ENCODE measurements at regions not wholly inside any gene's neighbourhood (a gene's known extent, or its start where the extent isn't known, plus 50 kb on each side); places are given as distances from the start of the nearest gene placed in this dataset.
A peak's percentile ranks its signal among the peaks of the same experiment; 100 is the strongest.
"Not testable (repeated sequence)": the region's sequence is repeated elsewhere in the genome, so short reads cannot be mapped to it uniquely, and the experiment has no call there.

DNA sequence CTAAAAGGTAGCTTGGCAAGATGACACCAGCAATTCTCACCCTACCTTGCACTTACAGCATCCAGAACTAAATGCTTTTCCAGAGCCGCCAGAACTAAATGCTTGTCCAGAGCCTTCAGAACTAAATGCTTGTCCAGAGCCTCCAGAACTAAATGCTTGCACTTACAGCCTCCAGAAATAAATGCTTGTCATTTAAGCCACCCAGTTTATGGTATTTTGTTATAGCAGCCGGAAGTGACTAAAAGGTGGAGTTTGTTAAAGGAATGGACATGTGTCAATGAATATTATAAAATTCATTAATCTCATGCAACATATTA, 133.5 kb downstream of the GPX5 start:
- no peak for DNase-seq

DNA sequence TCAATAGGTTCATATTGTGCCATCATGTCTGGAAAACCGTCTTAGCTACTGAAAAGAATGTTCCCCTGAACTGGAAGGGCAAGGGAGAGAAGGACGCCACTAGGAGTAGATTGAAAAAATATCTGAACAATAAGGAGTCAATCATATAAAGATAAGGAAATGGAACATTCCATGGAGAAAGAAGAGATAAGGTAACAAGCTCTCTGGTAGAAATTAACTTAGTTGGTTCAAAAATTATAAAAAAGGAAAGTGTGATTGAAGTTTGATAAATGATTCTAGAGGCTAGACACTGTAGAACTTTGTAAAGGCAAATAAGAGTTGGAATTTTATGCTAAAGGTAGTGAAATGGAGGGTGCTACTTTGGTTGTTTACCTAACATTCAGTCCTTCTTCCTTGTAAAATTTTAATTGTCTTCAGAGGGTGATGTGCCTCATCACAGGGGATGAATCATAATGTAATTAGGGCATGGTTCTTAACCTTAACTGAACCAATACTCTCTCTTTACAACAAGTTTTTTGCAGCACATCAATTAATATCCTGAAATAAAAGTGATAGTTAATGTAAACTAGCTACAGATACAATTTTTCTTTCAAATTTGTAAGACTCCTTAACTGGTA, 135.5 kb downstream of the GPX5 start:
- DNase-seq, result no peak

GRCh38 chr6:28664870-28665396, 139.3 kb downstream of the GPX5 start:
- no peak for DNase-seq

GRCh38 chr6:28673417-28673786, 147.7 kb downstream of the GPX5 start:
- no peak for DNase-seq

DNA sequence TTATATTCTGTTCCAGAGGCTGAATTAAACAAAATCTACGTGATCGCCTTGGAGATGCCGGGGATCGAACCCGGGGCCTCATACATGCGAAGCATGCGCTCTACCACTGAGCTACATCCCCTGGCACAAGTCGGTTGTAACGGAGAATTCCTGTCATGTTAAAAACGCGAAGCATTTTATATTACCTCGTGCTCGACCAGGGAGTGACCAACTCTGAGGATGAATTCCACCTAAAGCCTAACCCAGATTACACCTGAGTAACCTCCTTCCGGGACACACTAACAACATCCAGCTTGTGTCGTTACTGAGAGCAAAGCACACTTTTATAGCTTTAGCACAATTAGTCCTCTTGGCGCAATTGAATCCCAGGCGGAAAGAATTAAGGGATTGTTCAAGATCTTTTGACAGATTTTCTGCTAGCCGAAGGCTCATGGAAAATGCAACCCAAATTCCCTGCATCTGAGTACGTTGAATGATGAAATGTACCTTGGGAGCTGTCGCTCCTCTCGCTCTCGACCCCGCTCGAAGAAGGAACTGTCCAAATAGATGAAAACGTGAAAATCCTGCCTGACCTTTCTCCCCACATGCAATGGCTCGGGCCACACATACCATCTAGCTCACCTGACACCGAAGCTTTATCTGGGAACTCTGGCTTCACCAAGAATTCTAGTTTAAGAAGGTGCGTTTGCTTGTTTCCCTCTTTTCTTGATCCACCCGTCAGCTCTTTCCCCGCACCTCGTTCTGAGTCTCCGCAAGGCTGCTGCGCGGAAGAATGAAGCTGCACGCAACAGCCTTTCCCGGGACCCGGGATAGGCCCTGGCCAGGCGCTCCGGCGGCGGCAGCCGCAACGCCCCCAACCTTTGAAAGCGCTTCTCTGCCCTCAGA, 148.3 kb downstream of the GPX5 start:
- DNase-seq, result peak; percentile 83

DNA sequence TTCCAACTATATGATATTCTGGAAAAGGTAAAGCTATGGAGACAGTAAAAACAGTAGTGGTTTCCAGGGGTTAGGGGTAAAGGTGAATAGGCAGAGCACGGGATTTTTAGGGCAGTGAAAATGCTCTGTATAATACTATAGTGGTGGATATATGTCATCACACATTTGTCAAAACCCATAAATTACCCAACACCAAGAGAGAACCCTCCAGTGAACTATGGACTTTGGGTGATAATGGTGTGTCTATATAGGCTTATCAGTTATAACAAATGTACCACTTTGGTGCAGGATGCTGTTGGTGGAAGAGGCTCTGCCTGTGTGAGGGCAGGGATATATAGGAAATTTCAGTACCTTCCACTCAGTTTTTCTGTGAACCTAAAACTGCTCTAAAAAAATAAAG, 149.9 kb downstream of the GPX5 start:
- DNase-seq, result no peak

DNA sequence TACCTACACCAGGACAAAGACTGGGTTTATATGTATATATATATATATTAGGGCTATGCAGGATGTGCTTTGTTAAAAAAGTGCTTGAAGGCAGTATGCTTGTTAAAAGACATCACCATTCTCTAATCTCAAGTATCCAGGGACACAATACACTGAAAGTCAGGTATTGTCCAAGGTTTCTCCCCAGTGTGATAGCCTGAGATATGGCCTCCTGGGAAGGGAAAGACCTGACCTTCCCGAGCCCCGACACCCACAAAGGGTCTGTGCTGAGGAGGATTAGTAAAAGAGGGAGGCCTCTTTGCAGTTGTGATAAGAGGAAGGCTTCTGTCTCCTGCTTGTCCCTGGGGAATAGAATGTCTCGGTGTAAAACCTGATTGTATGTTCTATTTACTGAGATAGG, 156.9 kb downstream of the GPX5 start:
- no peak for DNase-seq

DNA sequence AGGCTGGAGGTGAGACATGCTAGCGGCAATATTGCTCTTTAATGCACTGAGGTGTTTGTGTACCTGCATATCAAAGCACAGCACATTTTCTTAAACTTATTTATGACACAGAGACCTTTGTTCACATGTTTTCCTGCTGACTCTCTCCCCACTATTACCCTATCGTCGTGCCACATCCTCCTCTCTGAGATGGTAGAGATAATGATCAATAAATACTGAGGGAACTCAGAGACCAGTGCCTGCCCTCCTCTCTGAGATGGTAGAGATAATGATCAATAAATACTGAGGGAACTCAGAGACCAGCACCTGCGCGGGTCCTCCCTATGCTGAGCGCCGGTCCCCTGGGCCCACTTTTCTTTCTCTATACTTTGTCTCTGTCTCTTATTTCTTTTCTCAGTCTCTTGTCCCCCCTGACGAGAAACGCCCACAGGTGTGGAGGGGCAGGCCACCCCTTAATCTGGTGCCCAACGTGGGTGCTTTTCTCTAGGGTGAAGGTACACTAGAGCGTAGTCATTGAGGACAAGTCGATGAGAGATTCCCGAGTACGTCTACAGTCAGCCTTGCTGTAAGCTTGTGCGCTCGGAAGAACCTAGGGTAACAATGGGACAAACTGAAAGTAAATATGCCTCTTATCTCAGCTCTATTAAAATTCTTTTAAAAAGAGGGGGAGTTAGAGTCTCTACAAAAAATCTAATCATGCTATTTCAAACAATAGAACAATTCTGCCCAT, 157.4 kb downstream of the GPX5 start:
- not testable (repeated sequence) for DNase-seq

GRCh38 chr6:28683945-28684538, 158.4 kb downstream of the GPX5 start:
- DNase-seq, result peak; percentile 56

- DNase-seq, result not testable (repeated sequence)
Measured at GRCh38 chr6:28685960-28686359, 160.3 kb downstream of the GPX5 start.

DNA sequence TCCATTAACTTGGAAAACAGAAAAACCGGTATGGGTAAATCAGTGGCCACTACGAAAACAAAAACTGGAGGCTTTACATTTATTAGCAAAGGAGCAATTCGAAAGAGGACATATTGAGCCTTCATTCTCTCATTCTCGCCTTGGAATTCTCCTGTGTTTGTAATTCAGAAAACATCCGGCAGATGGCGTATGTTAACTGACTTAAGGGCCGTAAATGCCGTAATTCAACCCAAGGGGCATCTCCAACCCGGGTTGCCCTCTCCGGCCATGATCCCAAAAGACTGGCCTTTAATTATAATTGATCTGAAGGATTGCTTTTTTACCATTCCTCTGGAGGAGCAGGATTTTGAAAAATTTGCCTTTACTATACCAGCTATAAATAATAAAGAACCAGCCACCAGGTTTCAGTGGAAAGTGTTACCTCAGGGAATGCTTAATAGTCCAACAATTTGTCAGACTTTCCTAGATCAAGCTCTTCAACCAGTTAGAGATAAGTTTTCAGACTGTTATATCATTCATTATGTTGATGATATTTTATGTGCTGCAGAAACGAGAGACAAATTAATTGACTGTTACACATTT, 160.9 kb downstream of the GPX5 start:
- peak; percentile 72 for DNase-seq

DNA sequence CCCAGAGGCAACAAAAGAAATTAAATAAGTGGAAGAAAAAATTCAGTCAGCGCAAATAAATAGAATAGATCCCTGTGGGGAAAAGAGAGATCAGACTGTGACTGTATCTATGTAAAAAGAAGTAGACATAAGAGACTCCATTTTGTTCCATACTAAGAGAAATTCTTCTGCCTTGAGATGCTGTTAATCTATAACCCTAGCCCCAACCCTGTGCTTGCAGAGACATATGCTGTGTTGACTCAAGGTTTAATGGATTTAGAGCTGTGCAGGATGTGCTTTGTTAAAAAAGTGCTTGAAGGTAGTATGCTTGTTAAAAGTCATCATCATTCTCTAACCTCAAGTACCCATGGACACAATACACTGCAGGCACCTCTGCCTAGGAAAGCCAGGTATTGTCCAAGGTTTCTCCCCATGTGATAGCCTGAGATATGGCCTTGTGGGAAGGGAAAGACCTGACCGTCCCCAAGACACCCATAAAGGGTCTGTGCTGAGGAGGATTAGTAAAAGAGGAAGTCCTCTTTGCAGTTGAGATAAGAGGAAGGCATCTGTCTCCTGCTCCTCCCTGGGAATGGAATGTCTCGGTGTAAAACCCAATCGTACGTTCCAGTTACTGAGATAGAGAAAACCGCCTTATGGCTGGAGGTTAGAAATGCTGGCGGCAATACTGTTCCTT, 161.8 kb downstream of the GPX5 start:
- not testable (repeated sequence) for DNase-seq

DNA sequence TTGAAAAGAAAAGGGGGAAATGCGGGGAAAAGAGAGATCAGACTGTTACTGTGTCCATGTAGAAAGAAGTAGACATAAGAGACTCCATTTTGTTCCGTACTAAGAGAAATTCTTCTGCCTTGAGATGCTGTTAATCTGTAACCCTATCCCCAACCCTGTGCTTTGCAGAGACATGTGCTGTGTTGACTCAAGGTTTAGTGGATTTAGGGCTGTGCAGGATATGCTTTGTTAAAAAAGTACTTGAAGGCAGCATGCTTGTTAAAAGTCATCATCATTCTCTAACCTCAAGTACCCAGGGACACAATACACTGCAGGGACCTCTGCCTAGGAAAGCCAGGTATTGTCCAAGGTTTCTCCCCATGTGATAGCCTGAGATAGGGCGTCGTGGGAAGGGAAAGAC, 166.3 kb downstream of the GPX5 start:
- DNase-seq, result not testable (repeated sequence)

GRCh38 chr6:28693033-28693750, 167.5 kb downstream of the GPX5 start:
- DNase-seq, result peak; percentile 57

GRCh38 chr6:28693751-28694443, 168.2 kb downstream of the GPX5 start:
- DNase-seq, result no peak

DNA sequence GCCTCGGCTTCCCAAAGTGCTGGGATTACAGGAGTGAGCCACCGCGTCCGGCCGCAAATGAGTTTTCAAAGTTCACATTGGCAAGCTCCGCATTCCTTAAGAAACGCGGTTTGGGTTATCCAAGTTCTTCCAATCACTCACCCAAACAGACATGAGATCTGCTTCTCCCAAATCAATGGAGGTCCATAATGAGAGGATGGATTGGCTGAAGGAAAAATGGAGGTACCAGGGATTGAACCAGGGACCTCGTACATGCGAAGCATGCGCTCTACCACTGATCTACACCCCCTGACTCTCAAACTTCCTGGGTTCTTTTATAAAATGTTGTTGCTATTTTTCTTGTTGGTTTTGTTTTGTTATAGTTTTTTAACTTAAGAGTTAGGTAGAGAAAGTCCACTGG, 170.0 kb downstream of the GPX5 start:
- DNase-seq, result peak; percentile 58

DNA sequence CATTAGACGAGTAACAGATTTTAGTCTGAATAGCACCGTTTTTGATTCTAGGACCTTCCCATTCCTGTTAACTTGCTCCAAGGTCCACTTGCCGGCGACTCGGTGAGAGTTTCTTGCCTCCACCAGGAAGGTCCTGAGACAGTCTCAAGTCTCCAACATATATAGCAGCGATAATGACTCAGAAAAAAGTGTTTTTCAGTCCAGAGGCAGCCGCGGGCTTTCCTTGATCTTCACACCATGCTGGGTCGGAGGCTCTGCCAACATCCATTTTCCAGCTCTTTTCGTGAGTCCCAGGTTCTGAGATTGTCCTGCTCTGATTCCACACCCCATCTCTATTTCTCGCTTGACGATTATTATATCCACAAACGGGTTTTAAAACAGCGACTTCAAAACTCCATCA, 170.5 kb downstream of the GPX5 start:
- DNase-seq, result no peak

- no peak for DNase-seq
Measured at GRCh38 chr6:28696682-28697081, 171.0 kb downstream of the GPX5 start.

DNA sequence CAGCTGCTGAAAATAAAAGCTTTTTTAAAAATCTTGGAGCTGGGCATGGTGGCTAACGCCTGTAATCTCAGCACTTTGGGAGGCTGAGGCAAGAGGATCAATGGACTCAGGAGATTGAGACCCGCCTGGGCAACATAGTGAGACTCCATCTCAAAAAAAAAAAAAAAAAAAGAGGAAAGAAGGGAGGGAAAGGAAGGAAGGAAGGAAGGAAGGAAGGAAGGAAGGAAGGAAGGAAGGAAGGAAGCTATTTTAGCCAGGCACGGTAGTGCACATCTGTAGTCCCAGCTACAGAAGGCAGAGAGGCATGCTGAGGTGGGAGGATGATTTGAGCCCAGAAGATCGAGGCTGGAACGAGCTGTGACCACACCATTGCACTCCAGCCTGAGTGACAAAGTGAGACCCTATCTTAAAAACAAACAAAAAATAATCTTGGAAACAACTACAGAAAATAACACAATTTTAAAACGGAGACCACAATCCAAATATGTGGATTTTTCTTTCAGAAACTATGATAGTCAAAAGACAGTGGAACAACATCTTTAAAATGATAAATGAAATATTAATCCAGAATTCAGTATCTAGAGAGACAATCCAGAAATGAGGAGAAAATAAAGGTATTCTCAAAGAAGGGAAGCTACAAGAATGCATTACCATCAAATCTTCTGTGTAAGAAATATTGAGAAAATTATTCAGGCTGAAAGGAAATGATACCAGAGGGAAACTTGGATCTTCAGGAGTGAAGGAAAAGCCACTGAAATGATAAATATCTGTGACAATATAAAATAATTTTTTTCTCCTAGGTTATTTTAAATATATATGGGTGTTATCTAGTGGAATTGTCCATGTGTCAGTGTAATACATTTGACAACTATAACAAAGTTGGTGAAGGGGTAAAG, 182.0 kb downstream of the GPX5 start:
- DNase-seq, result no peak

Measured in activated CD4-positive, alpha-beta T cell treated with anti-CD3 and anti-CD28 coated beads, Interleukin-10, Interleukin-2, amounts not matched to agents 100 ng/mL and 50 ng/mL, durations not matched to agents 16 hours and 8 hours (primary cell).